ENCODE measurements at regions not wholly inside any gene's neighbourhood (a gene's known extent, or its start where the extent isn't known, plus 50 kb on each side); places are given as distances from the start of the nearest gene placed in this dataset.
"Not testable (repeated sequence)": the region's sequence is repeated elsewhere in the genome, so short reads cannot be mapped to it uniquely, and the experiment has no call there.

GRCh38 chr6:144530118-144530517 is 245.0 kb downstream of the UTRN start:
- Histone ChIP-seq H3K79me2 (ENCODE audit: control insufficient read depth, insufficient read depth, low read length) (no peaks in the 10 kb centered on the region), H3K27ac (ENCODE audit: low read length in 2 of 2) (no peak overlapping the region), H3K4me3 (ENCODE audit: control extremely low read depth in 1 of 5, extremely low read depth in 1 of 5, insufficient read depth in 1 of 5, low read depth in 2 of 5, low read length in 4 of 5) (no peak overlapping the region), H4K20me1 (ENCODE audit: control insufficient read depth, insufficient read depth, low read length, poor library complexity, severe bottlenecking) (peaks cover 11% of the 10 kb centered on the region), H3K4me1 (ENCODE audit: control insufficient read depth in 2 of 2, insufficient read depth in 2 of 2, low read length in 2 of 2) (no peaks in the 10 kb centered on the region), H3K9me3 (ENCODE audit: control extremely low read depth in 1 of 3, control insufficient read depth in 2 of 3, insufficient read depth in 1 of 3, low read length in 2 of 3) (no peaks in the 10 kb centered on the region), H3K36me3 (replicated peaks in 1 of 2; ENCODE audit: control extremely low read depth in 1 of 2, control insufficient read depth in 1 of 2, extremely low read depth in 1 of 2, insufficient read depth in 2 of 2, low read length in 1 of 2) (peaks cover 13 to 77% of the 10 kb centered on the region in 2 experiments), H3K27me3 (replicated peaks in 1 of 4; ENCODE audit: control extremely low read depth in 1 of 4, control insufficient read depth in 3 of 4, insufficient read depth in 4 of 4, low read length in 3 of 4) (no peaks in the 10 kb centered on the region), H3K4me2 (replicated peaks; ENCODE audit: low read depth, low read length, poor library complexity, severe bottlenecking) (no peak overlapping the region), H2AFZ (ENCODE audit: insufficient read depth, low read depth, low read length, poor library complexity, severe bottlenecking) (no peak overlapping the region), H3K9ac (ENCODE audit: low read length) (no peak overlapping the region)
- H3K4me1 Mint-ChIP-seq = peaks cover 4% of the 10 kb centered on the region
- no peak for DNase-seq
- no peaks in the 10 kb centered on the region for H3K9me3 Mint-ChIP-seq (ENCODE audit: insufficient read depth)
- CTCF ChIA-PET = no interaction called here
- TF ChIP-seq CTCF (IDR thresholded peaks at IDR 0.05) (no peak), EZH2 (IDR thresholded peaks at IDR 0.05; ENCODE audit: borderline replicate concordance, insufficient read depth, low read depth, low read length, poor library complexity, severe bottlenecking) (no peak)
- intact Hi-C loops (cut with micrococcal nuclease) = no loop called here
- no CpG with 5 or more reads among the region's 2 CpGs for WGBS (ENCODE audit: insufficient coverage)
- no peak overlapping the region for H3K4me3 Mint-ChIP-seq
- POLR2A ChIA-PET = no interaction called here
- H3K27ac Mint-ChIP-seq = no peak overlapping the region
- ATAC-seq (ENCODE audit: low read depth) = no peak
- H3K27me3 Mint-ChIP-seq = no peaks in the 10 kb centered on the region

GRCh38 chr6:144532238-144532637 is 247.1 kb downstream of the UTRN start:
- ATAC-seq (ENCODE audit: low read depth); H3K9me3 ChIP-seq (ENCODE audit: control extremely low read depth in 1 of 3, control insufficient read depth in 2 of 3, insufficient read depth in 1 of 3, low read length in 2 of 3); H3K4me3 ChIP-seq (ENCODE audit: control extremely low read depth in 1 of 5, extremely low read depth in 1 of 5, insufficient read depth in 1 of 5, low read depth in 2 of 5, low read length in 4 of 5); H2AFZ ChIP-seq (ENCODE audit: insufficient read depth, low read depth, low read length, poor library complexity, severe bottlenecking); POLR2A ChIA-PET; H3K4me1 Mint-ChIP-seq; H3K4me2 ChIP-seq (replicated peaks; ENCODE audit: low read depth, low read length, poor library complexity, severe bottlenecking); H3K27ac ChIP-seq (ENCODE audit: low read length in 2 of 2); H3K27me3 Mint-ChIP-seq; H3K4me3 Mint-ChIP-seq; H3K27me3 ChIP-seq (replicated peaks in 1 of 4; ENCODE audit: control extremely low read depth in 1 of 4, control insufficient read depth in 3 of 4, insufficient read depth in 4 of 4, low read length in 3 of 4); H3K9me3 Mint-ChIP-seq (ENCODE audit: insufficient read depth); DNase-seq; CTCF ChIA-PET; H3K27ac Mint-ChIP-seq; H3K9ac ChIP-seq (ENCODE audit: low read length); H3K79me2 ChIP-seq (ENCODE audit: control insufficient read depth, insufficient read depth, low read length); intact Hi-C loops (cut with micrococcal nuclease); H3K4me1 ChIP-seq (ENCODE audit: control insufficient read depth in 2 of 2, insufficient read depth in 2 of 2, low read length in 2 of 2): not testable (repeated sequence)
- 100% methylated on average over 1 of the region's 3 CpGs for WGBS (ENCODE audit: insufficient coverage)
- Histone ChIP-seq H3K36me3 (replicated peaks in 1 of 2; ENCODE audit: control extremely low read depth in 1 of 2, control insufficient read depth in 1 of 2, extremely low read depth in 1 of 2, insufficient read depth in 2 of 2, low read length in 1 of 2) (peaks cover 15 to 65% of the 10 kb centered on the region in 2 experiments), H4K20me1 (ENCODE audit: control insufficient read depth, insufficient read depth, low read length, poor library complexity, severe bottlenecking) (peaks cover 11% of the 10 kb centered on the region)
